GM19240 (cell line): ENCODE measurements at regions not wholly inside any gene's neighbourhood (a gene's known extent, or its start where the extent isn't known, plus 50 kb on each side); places are given as distances from the start of the nearest gene placed in this dataset.
"Not testable (repeated sequence)": the region's sequence is repeated elsewhere in the genome, so short reads cannot be mapped to it uniquely, and the experiment has no call there.

Experiments used
- DNase-seq: peaks from one replicate; pipeline ENCODE4 v3.0.0; 2011; ENCODE audit warnings: low spot score; ENCODE audit not compliant: insufficient read length

DNA sequence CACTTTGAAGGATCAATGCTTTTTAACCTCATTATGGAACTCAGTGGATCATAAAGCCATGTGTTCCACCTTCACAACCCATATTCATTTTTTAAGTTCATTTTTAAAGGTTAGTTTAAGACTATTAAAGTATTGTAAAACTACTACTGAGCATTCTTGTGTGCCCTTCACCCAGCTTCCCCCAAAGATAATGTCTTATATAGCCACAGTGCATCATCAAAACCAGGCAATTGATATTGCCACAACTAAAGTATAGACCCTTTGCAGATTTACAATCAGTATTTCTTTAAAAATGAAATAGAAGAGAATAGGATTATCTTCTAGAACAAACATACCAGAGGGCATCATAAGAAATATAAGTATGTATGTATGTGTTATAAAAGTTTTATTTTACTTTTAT, 597.1 kb downstream of the CCSER2 start:
- no peak for DNase-seq

DNA sequence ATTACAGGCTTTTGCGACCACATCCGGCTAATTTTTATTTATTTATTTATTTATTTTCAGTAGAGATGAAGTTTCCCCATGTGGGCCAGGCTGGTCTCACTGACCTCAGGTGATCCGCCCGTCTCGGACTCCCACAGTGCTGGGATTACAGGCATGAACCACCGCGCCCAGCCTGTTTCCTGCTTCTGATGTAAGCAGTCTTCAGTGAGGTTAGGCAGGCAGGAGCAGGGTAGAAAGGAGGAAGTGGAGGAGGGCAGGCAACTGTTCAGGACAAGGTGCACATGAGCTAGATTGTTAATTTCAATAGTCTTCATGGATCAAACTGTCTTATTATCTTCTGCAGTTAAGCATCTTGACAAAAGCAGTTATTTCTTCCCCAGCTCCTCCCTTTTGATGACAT, 605.0 kb downstream of the CCSER2 start:
- DNase-seq: no peak

- DNase-seq: no peak
These were observed 607.4 kb downstream of the CCSER2 start for GRCh38 chr10:84935772-84936171.

- no peak for DNase-seq
These were observed 609.9 kb downstream of the CCSER2 start for GRCh38 chr10:84938117-84938905.

GRCh38 chr10:84943541-84943940, 615.2 kb downstream of the CCSER2 start:
- no peak for DNase-seq

DNA sequence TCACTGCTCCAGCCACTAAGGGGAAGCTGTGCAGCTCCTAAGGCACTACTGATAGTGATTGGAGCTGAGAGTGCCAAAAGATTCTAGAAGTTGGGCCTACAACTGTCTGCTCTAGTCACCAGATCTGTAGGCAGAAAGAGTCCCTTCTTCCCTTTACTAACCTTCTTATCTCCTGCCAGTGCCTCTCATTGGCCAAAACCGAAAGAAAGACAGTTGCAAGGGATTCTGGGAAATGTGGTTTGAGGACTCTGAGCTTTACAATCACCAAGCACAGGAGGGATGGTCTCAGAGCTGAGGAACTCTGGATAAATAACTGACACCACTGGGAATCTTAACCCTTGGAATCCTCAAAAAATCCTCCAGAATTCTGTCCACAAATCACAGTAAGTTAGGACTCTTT, 615.8 kb downstream of the CCSER2 start:
- DNase-seq: no peak

GRCh38 chr10:84945791-84946190, 617.4 kb downstream of the CCSER2 start:
- DNase-seq: no peak

GRCh38 chr10:84946904-84947303, 618.5 kb downstream of the CCSER2 start:
- no peak for DNase-seq

DNA sequence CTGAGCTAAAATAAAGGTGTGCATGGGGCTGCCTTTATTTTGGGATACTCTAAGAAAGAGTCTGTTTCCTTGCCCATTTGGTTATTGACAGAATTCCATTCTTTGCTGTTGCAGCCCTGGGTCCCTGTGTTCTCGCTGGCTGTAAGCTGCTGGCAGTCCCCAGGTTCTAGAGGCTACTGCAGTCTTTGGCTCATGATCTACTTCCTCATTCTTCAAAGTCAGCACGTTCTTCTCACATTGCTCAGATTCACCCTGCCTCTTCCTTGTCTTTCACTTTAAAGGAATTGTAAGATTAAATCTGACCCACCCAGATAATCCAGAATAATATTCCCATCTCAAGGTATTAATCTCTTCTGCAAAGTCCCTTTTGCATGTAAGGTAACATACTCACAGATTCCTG, 620.3 kb downstream of the CCSER2 start:
- DNase-seq: no peak

DNA sequence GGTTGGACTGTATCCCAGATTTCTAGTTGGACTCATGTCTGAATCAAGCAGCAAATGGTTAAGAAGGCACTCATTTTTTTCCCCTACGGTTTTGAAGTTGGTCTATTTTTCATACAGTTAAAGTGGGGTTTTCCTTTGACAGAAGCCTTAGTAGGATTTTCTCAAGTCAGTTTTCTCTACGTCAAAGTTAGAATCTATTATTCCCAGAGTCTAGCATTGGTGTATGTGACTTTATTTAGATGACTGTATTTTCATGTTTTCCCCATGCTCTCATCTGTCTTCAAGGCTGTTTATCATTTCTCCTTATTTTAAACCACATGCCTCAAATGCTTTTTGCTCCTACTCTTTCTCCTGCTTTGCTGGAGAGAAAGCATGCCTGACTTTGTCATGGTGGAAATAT, 623.2 kb downstream of the CCSER2 start:
- no peak for DNase-seq

GRCh38 chr10:84957427-84957826, 629.0 kb downstream of the CCSER2 start:
- DNase-seq: no peak

DNA sequence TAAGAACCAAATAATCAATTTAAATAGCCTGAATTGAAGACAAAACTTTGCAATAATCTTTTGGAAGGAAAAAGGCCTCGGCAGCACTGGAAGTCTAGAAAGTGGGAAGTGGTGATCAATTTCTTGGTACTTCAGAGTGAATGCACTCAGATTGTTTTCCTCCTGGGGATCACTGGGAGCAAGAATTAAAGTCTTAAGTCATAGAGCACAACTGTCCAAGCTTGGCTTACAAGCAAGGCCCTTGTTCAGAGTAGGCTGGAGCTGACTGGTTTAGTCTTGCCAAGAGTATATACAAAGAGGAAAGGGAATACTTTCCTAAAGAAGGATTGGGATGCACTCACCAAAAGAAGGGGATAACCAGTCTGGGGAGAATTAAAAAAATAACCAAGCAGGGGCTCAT, 637.1 kb downstream of the CCSER2 start:
- no peak for DNase-seq

- DNase-seq: no peak
These were observed 638.5 kb downstream of the CCSER2 start for GRCh38 chr10:84966708-84967441.

DNA sequence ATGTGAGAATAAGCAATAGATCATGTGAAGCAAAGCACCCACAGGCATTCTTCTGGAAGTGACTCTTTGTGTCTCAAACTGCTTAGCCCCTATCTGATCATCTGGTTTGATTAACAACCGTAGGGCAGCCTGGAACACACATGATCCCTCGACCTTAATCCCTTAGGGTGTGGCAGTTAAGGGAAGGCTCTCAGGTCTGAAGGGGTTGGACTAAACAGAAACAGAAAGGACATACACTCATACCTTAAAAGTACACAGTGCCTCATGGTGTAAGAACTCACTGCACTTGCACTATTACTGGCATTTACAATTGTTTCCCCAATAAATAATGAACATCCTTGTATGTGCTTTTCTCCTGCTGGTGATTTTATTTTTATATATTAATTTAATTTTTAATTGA, 640.9 kb downstream of the CCSER2 start:
- not testable (repeated sequence) for DNase-seq

- DNase-seq: no peak
These were observed 658.6 kb downstream of the CCSER2 start for GRCh38 chr10:84987039-84987438.

DNA sequence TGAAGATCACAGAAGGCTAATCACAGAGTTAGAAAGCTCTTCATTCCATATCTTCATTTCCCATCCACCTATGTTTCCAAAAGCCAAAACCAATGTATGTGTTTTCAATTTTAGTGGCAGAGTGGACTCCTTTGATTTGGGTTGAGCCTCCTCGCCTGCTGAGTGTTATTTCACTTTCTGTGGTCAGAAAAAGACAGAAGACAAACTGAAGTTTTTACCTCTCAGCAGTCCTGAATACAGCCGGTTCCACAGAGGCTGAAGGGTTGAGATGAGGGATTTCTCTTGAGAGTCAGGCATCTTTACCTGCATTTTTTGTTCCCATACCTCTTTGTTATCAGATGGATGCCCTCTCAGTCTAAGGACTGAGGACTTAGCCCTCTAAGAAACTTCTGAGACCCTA, 659.6 kb downstream of the CCSER2 start:
- no peak for DNase-seq

GRCh38 chr10:84990713-84991112, 662.3 kb downstream of the CCSER2 start:
- no peak for DNase-seq

- DNase-seq: no peak
These were observed 662.9 kb downstream of the CCSER2 start for GRCh38 chr10:84991301-84991700.

DNA sequence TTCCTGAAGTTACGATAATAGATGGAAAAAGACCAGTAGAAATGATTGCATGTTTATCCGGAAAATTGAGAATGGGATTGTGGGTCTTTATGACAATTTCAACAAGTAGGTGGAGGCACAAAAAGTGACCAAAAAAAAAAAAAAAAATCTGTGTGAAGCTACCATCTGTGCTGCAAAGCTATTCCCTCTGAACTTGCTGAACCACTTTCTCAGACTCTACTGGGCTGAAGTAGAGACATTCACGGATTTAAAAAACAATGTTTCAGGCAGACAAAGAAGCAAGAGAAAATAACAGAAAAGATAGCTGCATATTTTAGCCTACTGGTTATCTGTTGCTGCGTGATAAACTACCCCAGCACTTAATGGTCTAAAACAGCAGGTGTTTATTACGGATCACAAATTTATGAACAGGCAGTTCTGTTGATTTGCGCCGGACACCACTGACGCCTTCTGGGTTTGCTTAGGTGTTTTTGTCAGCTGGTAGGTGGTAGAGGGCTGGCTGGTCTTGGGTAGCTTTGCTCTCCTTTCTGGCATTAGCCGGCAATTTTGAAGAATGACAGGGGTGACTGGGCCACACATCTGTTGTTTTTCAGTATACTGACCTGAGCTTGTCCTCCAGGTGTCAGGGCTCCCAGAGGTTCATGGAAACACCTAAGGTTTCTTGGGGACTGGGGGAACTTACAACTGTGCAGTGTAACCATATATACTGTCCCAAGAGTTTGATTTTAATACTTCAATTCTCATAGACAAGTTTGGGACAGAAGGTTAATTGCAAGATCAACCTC, 665.1 kb downstream of the CCSER2 start:
- no peak for DNase-seq

GRCh38 chr10:84994722-84995121, 666.3 kb downstream of the CCSER2 start:
- no peak for DNase-seq

GRCh38 chr10:84996580-84996979, 668.2 kb downstream of the CCSER2 start:
- DNase-seq: no peak

- DNase-seq: no peak
These were observed 669.5 kb downstream of the CCSER2 start for GRCh38 chr10:84997870-84998269.
